GM10248 (cell line): ENCODE measurements at regions not wholly inside any gene's neighbourhood (a gene's known extent, or its start where the extent isn't known, plus 50 kb on each side); places are given as distances from the start of the nearest gene placed in this dataset.

Experiments used
- CTCF ChIA-PET: fragments of 300-600 bp; sonication (Branson Sonifier 250); formaldehyde crosslinking; extraction: SDS; loops from one replicate; lab custom pipeline; 2021; ENCODE audit warnings: antibody characterized with exemption; lab: Yijun Ruan, JAX
- POLR2A ChIA-PET: fragments of 350-650 bp; sonication (Branson Sonifier 250); formaldehyde crosslinking; extraction: SDS; loops from one replicate; lab custom pipeline; 2020; ENCODE audit warnings: antibody characterized with exemption; lab: Yijun Ruan, JAX
- DNase-seq: peaks from one replicate; pipeline ENCODE4 v3.0.0; 2012; ENCODE audit errors: extremely low spot score
- CTCF ChIP-seq: IDR thresholded peaks from 2 replicates; pipeline ENCODE4 v1.5.1; 2012; ENCODE audit warnings: mild to moderate bottlenecking, low read depth; ENCODE audit errors: extremely low read depth, missing control alignments, control extremely low read depth

GRCh38 chr20:6173481-6173880, 50.7 kb upstream of the FERMT1 start:
- no peak for TF ChIP-seq CTCF
- DNase-seq = no peak
- POLR2A ChIA-PET = no interaction called here
- CTCF ChIA-PET = no interaction called here
